ENCODE measurements at regions not wholly inside any gene's neighbourhood (a gene's known extent, or its start where the extent isn't known, plus 50 kb on each side); places are given as distances from the start of the nearest gene placed in this dataset.

DNA sequence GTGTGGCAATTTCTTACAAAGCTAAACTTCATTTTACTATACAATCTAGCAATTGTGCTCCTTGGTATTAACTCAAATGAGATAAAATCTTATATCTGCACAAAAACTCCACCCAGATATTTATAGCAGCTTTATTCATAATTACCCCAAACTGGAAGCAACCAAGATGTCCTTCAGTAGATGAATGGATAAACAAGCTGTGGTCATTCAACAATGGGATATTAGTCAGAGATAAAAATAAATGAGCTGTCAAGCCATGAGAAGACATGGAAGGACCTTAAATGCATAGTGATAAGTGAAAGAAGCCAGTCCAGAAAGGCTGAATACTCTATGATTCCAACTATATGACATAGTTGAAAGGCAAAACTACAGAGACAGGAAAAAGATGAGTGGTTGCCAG, 98.9 kb upstream of the BMP2 start:
- TF ChIP-seq TAF1 (IDR thresholded peaks at IDR 0.05; ENCODE audit: borderline replicate concordance, low read depth, low read length) (no peak), POLR2AphosphoS5 (IDR thresholded peaks at IDR 0.05; ENCODE audit: low read depth, low read length) (no peak), ELF1 (IDR thresholded peaks at IDR 0.05) (no peak)
- TF ChIP-seq, protein P1, sequence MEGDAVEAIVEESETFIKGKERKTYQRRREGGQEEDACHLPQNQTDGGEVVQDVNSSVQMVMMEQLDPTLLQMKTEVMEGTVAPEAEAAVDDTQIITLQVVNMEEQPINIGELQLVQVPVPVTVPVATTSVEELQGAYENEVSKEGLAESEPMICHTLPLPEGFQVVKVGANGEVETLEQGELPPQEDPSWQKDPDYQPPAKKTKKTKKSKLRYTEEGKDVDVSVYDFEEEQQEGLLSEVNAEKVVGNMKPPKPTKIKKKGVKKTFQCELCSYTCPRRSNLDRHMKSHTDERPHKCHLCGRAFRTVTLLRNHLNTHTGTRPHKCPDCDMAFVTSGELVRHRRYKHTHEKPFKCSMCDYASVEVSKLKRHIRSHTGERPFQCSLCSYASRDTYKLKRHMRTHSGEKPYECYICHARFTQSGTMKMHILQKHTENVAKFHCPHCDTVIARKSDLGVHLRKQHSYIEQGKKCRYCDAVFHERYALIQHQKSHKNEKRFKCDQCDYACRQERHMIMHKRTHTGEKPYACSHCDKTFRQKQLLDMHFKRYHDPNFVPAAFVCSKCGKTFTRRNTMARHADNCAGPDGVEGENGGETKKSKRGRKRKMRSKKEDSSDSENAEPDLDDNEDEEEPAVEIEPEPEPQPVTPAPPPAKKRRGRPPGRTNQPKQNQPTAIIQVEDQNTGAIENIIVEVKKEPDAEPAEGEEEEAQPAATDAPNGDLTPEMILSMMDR (IDR thresholded peaks at IDR 0.05), result no peak
- TF ChIP-seq, protein P2, sequence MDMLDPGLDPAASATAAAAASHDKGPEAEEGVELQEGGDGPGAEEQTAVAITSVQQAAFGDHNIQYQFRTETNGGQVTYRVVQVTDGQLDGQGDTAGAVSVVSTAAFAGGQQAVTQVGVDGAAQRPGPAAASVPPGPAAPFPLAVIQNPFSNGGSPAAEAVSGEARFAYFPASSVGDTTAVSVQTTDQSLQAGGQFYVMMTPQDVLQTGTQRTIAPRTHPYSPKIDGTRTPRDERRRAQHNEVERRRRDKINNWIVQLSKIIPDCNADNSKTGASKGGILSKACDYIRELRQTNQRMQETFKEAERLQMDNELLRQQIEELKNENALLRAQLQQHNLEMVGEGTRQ (IDR thresholded peaks at IDR 0.05; ENCODE audit: borderline replicate concordance, low read depth, low read length), result no peak

All from SK-N-SH (cell line).